ENCODE measurements at regions not wholly inside any gene's neighbourhood (a gene's known extent, or its start where the extent isn't known, plus 50 kb on each side); places are given as distances from the start of the nearest gene placed in this dataset.
A peak's percentile ranks its signal among the peaks of the same experiment; 100 is the strongest.

- DNase-seq (ENCODE audit: low read depth), result no peak
- Histone ChIP-seq H3K27me3 (ENCODE audit: control insufficient read depth, insufficient read depth, low read length) (no peaks in the 10 kb centered on the region), H3K4me3 (ENCODE audit: low read depth, low read length) (no peak overlapping the region), H3K36me3 (ENCODE audit: control insufficient read depth, insufficient read depth, low read length) (no peaks in the 10 kb centered on the region)
- no peak for TF ChIP-seq CTCF (IDR thresholded peaks at IDR 0.05; ENCODE audit: insufficient read depth, low read length, severe bottlenecking)
- FAIRE-seq, result no peak
Measured at GRCh38 chr4:22103768-22104167, 155.2 kb upstream of the KCNIP4 start.

GRCh38 chr4:22099896-22100295 lies 151.3 kb upstream of the KCNIP4 start:
- Histone ChIP-seq H3K4me3 (ENCODE audit: low read depth, low read length) (no peak overlapping the region), H3K27me3 (ENCODE audit: control insufficient read depth, insufficient read depth, low read length) (no peaks in the 10 kb centered on the region), H3K36me3 (ENCODE audit: control insufficient read depth, insufficient read depth, low read length) (no peaks in the 10 kb centered on the region)
- TF ChIP-seq CTCF (IDR thresholded peaks at IDR 0.05; ENCODE audit: insufficient read depth, low read length, severe bottlenecking), result no peak
- FAIRE-seq, result no peak
- peak; percentile 3 for DNase-seq (ENCODE audit: low read depth)

GRCh38 chr4:22097596-22097995 lies 149.0 kb upstream of the KCNIP4 start:
- FAIRE-seq (no peak), DNase-seq (ENCODE audit: low read depth) (no peak)
- no peaks in the 10 kb centered on the region for H3K27me3 ChIP-seq (ENCODE audit: control insufficient read depth, insufficient read depth, low read length)
- no peaks in the 10 kb centered on the region for H3K36me3 ChIP-seq (ENCODE audit: control insufficient read depth, insufficient read depth, low read length)
- no peak for TF ChIP-seq CTCF (IDR thresholded peaks at IDR 0.05; ENCODE audit: insufficient read depth, low read length, severe bottlenecking)
- no peak overlapping the region for H3K4me3 ChIP-seq (ENCODE audit: low read depth, low read length)

GRCh38 chr4:22094217-22094616 lies 145.6 kb upstream of the KCNIP4 start:
- TF ChIP-seq CTCF (IDR thresholded peaks at IDR 0.05; ENCODE audit: insufficient read depth, low read length, severe bottlenecking), result no peak
- Histone ChIP-seq H3K36me3 (ENCODE audit: control insufficient read depth, insufficient read depth, low read length) (no peaks in the 10 kb centered on the region), H3K4me3 (ENCODE audit: low read depth, low read length) (no peak overlapping the region), H3K27me3 (ENCODE audit: control insufficient read depth, insufficient read depth, low read length) (no peaks in the 10 kb centered on the region)
- DNase-seq (ENCODE audit: low read depth), result no peak
- no peak for FAIRE-seq

- Histone ChIP-seq H3K36me3 (ENCODE audit: control insufficient read depth, insufficient read depth, low read length) (no peaks in the 10 kb centered on the region), H3K4me3 (ENCODE audit: low read depth, low read length) (no peak overlapping the region), H3K27me3 (ENCODE audit: control insufficient read depth, insufficient read depth, low read length) (no peaks in the 10 kb centered on the region)
- FAIRE-seq (no peak), DNase-seq (ENCODE audit: low read depth) (no peak)
- TF ChIP-seq CTCF (IDR thresholded peaks at IDR 0.05; ENCODE audit: insufficient read depth, low read length, severe bottlenecking), result no peak
Measured at GRCh38 chr4:22093126-22093525, 144.6 kb upstream of the KCNIP4 start.

GRCh38 chr4:22091906-22092305 lies 143.3 kb upstream of the KCNIP4 start:
- FAIRE-seq (no peak), DNase-seq (ENCODE audit: low read depth) (no peak)

More at GRCh38 chr4:22091906-22092305, 143.3 kb upstream of the KCNIP4 start:
- Histone ChIP-seq H3K27me3 (ENCODE audit: control insufficient read depth, insufficient read depth, low read length) (no peaks in the 10 kb centered on the region), H3K4me3 (ENCODE audit: low read depth, low read length) (no peak overlapping the region), H3K36me3 (ENCODE audit: control insufficient read depth, insufficient read depth, low read length) (no peaks in the 10 kb centered on the region)
- TF ChIP-seq CTCF (IDR thresholded peaks at IDR 0.05; ENCODE audit: insufficient read depth, low read length, severe bottlenecking), result no peak
